ENCODE measurements at regions not wholly inside any gene's neighbourhood (a gene's known extent, or its start where the extent isn't known, plus 50 kb on each side); places are given as distances from the start of the nearest gene placed in this dataset.

DNA sequence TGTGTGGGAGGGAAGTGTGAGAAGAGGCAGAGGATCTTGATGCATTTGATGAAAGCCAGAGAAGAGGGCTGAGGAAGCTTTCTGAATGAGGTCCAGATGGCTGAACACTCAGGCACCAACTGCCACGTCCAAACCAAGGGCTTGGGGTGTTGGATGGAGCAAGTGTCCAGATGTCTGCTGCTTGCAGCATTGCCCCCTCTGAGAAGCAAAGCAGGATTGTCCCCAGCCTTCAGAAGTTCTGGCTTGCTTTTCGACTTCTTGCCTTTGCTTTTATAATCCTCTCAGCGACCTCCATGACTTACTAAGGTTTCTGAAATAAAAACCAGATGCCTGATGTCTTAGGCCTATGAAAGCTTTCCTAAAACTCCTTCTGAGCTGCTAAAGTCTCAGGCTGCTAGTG, 182.5 kb downstream of the HUNK start (continued):
- TF ChIP-seq, protein P1, sequence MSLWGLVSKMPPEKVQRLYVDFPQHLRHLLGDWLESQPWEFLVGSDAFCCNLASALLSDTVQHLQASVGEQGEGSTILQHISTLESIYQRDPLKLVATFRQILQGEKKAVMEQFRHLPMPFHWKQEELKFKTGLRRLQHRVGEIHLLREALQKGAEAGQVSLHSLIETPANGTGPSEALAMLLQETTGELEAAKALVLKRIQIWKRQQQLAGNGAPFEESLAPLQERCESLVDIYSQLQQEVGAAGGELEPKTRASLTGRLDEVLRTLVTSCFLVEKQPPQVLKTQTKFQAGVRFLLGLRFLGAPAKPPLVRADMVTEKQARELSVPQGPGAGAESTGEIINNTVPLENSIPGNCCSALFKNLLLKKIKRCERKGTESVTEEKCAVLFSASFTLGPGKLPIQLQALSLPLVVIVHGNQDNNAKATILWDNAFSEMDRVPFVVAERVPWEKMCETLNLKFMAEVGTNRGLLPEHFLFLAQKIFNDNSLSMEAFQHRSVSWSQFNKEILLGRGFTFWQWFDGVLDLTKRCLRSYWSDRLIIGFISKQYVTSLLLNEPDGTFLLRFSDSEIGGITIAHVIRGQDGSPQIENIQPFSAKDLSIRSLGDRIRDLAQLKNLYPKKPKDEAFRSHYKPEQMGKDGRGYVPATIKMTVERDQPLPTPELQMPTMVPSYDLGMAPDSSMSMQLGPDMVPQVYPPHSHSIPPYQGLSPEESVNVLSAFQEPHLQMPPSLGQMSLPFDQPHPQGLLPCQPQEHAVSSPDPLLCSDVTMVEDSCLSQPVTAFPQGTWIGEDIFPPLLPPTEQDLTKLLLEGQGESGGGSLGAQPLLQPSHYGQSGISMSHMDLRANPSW (CRISPR knock-in tag; IDR thresholded peaks at IDR 0.05; ENCODE audit: borderline replicate concordance): no peak
- TF ChIP-seq ZNF207 (IDR thresholded peaks at IDR 0.05; ENCODE audit: borderline replicate concordance) (no peak), PAWR (CRISPR knock-in tag; IDR thresholded peaks at IDR 0.05; ENCODE audit: borderline replicate concordance) (no peak), KMT2B (CRISPR knock-in tag; IDR thresholded peaks at IDR 0.05) (no peak), KAT2B (IDR thresholded peaks at IDR 0.05; ENCODE audit: borderline replicate concordance, low read depth, low read length) (no peak), ZNF891 (CRISPR knock-in tag; IDR thresholded peaks at IDR 0.05) (no peak), NFATC3 (CRISPR knock-in tag; IDR thresholded peaks at IDR 0.05) (no peak), ATRX (CRISPR knock-in tag; IDR thresholded peaks at IDR 0.05; ENCODE audit: borderline replicate concordance) (no peak), ZBTB7A (CRISPR knock-in tag; IDR thresholded peaks at IDR 0.05) (no peak), ZNF230 (CRISPR knock-in tag; IDR thresholded peaks at IDR 0.05) (no peak), NONO (IDR thresholded peaks at IDR 0.05) (no peak), NONO (CRISPR knock-in tag; conservative IDR thresholded peaks at IDR 0.05) (no peak), ZNF564 (CRISPR knock-in tag; IDR thresholded peaks at IDR 0.05) (no peak)
- TF ChIP-seq, protein P2, sequence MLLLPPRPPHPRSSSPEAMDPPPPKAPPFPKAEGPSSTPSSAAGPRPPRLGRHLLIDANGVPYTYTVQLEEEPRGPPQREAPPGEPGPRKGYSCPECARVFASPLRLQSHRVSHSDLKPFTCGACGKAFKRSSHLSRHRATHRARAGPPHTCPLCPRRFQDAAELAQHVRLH (CRISPR knock-in tag; IDR thresholded peaks at IDR 0.05; ENCODE audit: borderline replicate concordance, low read depth): no peak
